ENCODE measurements at regions not wholly inside any gene's neighbourhood (a gene's known extent, or its start where the extent isn't known, plus 50 kb on each side); places are given as distances from the start of the nearest gene placed in this dataset.

DNA sequence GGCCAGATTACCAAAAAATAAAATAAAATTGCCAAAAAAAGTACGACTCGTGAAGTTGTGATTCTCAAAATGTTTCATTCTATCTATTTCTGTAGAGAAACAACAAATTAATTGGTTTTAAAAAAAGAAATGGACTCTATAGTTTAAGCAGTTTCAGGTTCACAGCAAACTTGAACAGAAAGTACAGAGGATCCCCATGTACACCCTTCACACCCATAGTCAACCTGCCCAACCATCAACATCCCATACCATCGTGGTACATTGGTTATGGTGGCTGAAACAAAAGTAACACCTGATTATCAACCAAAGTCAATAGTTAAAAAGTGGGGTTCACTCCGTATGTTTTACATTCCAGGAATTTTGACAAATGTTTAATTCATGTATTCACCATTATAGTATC lies 496.1 kb downstream of the ANKRD7 start:
- TF ChIP-seq, protein P1, sequence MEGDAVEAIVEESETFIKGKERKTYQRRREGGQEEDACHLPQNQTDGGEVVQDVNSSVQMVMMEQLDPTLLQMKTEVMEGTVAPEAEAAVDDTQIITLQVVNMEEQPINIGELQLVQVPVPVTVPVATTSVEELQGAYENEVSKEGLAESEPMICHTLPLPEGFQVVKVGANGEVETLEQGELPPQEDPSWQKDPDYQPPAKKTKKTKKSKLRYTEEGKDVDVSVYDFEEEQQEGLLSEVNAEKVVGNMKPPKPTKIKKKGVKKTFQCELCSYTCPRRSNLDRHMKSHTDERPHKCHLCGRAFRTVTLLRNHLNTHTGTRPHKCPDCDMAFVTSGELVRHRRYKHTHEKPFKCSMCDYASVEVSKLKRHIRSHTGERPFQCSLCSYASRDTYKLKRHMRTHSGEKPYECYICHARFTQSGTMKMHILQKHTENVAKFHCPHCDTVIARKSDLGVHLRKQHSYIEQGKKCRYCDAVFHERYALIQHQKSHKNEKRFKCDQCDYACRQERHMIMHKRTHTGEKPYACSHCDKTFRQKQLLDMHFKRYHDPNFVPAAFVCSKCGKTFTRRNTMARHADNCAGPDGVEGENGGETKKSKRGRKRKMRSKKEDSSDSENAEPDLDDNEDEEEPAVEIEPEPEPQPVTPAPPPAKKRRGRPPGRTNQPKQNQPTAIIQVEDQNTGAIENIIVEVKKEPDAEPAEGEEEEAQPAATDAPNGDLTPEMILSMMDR (IDR thresholded peaks at IDR 0.05), result no peak
- TF ChIP-seq POLR2A (IDR thresholded peaks at IDR 0.05), result no peak
